Lower leg skin (tissue), 3 donors: ENCODE measurements at regions not wholly inside any gene's neighbourhood (a gene's known extent, or its start where the extent isn't known, plus 50 kb on each side); places are given as distances from the start of the nearest gene placed in this dataset.

Source experiments
- POLR2A ChIP-seq, 2 donors: fragments of 450-650 bp; IDR thresholded peaks; one replicate each; pipeline ENCODE4 v1.6.1; 2016 to 2017; ENCODE audit warnings: antibody characterized with exemption in 2 of 2, mild to moderate bottlenecking in 1 of 2, moderate library complexity in 1 of 2
- TF ChIP-seq, protein P1 (sequence below), 3 donors: fragments of 450-650 bp; IDR thresholded peaks; one replicate each; pipeline ENCODE4 v1.5.1; 2016; ENCODE audit warnings: antibody characterized with exemption in 3 of 3, mild to moderate bottlenecking in 3 of 3, moderate library complexity in 2 of 3

- no peak for TF ChIP-seq POLR2A (IDR thresholded peaks at IDR 0.05)
- TF ChIP-seq, protein P1, sequence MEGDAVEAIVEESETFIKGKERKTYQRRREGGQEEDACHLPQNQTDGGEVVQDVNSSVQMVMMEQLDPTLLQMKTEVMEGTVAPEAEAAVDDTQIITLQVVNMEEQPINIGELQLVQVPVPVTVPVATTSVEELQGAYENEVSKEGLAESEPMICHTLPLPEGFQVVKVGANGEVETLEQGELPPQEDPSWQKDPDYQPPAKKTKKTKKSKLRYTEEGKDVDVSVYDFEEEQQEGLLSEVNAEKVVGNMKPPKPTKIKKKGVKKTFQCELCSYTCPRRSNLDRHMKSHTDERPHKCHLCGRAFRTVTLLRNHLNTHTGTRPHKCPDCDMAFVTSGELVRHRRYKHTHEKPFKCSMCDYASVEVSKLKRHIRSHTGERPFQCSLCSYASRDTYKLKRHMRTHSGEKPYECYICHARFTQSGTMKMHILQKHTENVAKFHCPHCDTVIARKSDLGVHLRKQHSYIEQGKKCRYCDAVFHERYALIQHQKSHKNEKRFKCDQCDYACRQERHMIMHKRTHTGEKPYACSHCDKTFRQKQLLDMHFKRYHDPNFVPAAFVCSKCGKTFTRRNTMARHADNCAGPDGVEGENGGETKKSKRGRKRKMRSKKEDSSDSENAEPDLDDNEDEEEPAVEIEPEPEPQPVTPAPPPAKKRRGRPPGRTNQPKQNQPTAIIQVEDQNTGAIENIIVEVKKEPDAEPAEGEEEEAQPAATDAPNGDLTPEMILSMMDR (IDR thresholded peaks at IDR 0.05): no peak
Observed at GRCh38 chr18:10060469-10060782, 146.6 kb downstream of the VAPA start.
